ENCODE measurements at regions not wholly inside any gene's neighbourhood (a gene's known extent, or its start where the extent isn't known, plus 50 kb on each side); places are given as distances from the start of the nearest gene placed in this dataset.

DNA sequence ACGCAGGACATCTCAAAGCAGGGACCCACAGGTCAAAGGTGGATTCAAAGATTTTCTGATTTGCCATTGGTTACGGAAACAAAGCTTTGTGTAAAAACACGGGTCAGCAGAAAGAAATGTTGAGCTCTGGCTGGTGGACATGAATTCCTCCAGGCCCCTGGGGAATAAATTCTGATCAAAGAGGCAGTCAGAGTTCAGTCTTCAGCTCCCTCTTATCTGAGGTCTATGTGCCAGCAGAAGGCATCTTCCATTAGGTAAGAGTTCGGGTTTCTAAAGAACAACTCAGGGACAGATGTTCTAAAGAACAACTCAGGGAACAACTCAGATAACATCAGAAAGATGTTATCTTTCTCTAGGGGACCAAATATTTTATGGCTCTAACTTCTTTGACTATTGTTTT lies 64.9 kb upstream of the PALS2 start:
- DNase-seq (ENCODE audit: low read depth in 2 of 3, low spot score in 2 of 3) = no peak

DNA sequence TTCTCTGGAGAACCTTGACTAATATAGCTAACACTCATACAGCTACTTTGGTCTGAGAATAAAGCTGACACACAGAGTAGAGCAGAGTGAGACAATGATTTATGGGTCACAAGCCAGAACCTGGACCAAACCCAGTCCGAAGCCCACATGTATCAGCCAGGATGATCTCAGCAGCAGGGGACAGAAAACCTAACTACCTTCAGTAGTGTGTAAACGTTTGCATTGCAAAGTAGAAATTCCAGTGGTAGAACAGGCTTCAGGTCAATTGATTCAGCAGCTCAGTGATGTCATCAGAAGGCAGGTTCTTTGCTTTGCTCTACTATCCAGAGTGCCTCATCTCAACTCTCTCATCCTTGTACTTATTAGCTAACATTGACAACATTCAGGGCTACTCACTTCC lies 62.5 kb upstream of the PALS2 start:
- no peak for DNase-seq (ENCODE audit: low read depth in 2 of 3, low spot score in 2 of 3)

DNA sequence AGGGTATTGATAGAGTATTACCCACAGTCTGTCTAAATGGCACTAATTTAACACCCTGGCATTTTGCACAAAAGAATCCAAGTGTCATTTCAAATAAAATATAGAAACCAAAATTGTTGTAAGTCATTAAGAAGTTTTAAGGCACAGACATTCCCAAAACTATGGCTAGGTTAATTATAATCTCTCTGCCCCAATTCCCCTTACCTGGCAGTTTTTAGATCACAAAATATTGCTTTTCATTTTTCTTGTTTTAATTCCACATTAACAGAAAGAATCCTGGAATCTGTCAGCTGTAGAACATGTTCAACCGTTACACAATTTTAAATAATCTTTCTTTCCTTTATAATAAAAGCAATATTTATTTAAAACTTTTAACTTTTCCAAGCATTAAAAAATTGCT lies 56.1 kb upstream of the PALS2 start:
- DNase-seq (ENCODE audit: low read depth in 2 of 3, low spot score in 2 of 3) = no peak

DNA sequence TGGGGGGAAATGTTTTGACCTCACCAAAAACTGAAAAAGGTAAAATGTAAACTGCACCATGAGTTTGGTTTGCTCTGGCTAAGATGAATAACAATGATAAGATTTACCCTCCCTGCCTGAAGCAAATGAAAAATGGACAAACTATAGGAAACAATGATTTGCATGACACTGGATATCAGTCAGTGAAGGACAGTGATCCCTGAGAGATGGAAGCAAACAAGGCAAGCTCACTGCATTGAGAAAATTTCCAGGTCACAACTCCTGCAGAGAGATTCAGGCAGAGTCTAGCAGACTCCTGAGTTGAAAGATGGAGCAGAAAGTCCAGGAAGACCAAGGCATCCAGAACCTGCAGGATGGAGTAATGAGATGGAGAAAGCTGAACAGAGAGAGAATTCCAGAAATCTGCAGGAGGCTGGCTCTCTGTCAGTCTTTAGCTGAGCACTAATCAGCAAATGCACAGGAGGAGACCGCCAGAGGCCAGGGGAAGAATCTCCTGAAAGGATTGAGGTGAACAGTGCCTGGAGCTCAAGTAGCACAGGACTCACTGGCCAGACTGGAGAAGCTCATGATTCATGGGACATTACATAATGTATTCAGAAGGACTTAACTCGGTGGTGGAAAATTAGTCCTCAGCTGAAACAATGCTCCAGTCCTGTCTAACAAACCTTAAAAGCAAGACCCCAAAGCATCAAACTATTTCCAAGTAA lies 51.2 kb upstream of the PALS2 start:
- DNase-seq (ENCODE audit: low read depth in 2 of 3, low spot score in 2 of 3) = no peak
